ENCODE measurements at regions not wholly inside any gene's neighbourhood (a gene's known extent, or its start where the extent isn't known, plus 50 kb on each side); places are given as distances from the start of the nearest gene placed in this dataset.

DNA sequence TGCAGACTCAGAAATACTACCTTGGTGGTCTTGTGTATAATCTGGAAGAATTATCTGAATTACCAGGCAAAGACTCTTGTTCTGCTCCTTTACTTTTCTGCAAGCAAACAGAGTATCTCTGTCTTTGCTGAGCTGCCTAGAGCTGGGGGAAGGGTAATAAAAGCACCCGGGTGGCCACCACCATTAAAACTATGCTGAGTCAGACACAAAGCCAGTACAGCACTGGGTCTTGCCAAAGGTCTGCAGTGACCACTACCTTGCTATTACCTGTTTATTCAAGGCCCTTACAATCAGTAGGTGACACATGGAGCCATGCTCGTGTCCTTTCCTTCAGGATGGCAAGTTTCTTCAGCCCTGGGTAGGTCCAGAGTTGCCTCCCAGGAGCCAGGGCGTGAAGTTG lies 420.6 kb upstream of the CNTN5 start:
- ChIA-PET CTCF (no interaction called here), POLR2A (no interaction called here)
- DNase-seq (ENCODE audit: low read depth in 1 of 2, low spot score in 1 of 2), result no peak
- ATAC-seq, result no peak
- H3K4me1 ChIP-seq, result no peaks in the 10 kb centered on the region
- no peak for FAIRE-seq
- H3K4me2 ChIP-seq, result no peak overlapping the region
- H3K4me3 ChIP-seq, result no peak overlapping the region
- H3K27ac ChIP-seq, result no peak overlapping the region
- H3K9me3 ChIP-seq, result no peaks in the 10 kb centered on the region
- TF ChIP-seq POLR2A (IDR thresholded peaks at IDR 0.05; ENCODE audit: low read length) (no peak), POLR2AphosphoS2 (conservative IDR thresholded peaks at IDR 0.05; ENCODE audit: low read length) (no peak)
- WGBS (ENCODE audit: missing lambda C conversion rate), result 23% methylated on average over 3 of the region's 3 CpGs

DNA sequence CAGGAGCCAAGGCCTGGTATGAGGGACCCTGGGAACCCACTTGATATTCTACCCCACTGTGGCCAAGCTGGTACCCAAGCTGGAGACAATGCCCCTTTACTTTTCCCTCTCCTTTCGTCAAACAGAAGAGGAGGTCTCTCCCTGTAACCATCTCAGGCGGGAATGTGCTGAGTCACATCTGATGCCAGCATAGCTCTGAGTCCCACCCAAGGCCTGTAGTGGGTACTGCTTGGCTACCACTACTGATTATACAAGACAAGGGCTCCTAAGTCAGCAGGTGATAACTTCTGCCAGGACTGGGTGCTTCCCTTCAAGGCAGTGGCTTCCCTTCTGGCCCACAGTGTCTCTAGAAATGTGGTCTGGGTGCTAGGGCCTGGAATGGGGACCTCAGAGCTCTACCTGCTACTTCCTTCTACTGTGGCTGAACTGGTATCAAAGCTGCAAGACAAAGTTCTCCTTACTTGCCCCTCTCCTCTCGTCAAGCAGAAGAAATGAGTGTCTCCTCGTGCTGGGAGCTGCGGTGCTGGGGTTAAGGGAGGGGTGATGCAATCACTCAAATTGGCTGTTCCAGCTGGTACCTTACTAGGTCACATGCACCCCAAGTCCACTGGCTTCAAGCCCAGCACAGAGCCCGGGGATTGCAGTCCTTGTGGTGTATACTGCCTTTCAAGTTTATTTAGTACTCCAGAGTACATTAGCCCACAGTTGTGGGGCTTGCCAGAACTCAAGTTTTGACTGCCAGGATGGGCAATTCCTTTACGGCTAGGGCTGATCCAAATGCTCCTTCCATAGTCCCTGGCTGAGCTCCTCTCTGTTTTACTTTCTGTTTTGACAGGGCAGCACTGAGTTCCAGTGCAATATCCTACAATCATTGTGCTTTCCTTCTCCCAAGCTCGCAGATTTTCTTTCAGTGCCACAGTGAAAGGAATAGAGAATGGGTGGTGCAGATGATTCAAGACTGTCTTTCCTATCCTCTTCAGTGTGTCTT lies 419.7 kb upstream of the CNTN5 start:
- no peaks in the 10 kb centered on the region for H3K9me3 ChIP-seq
- H3K27ac ChIP-seq, result no peak overlapping the region
- no peak overlapping the region for H3K4me2 ChIP-seq
- ATAC-seq, result no peak
- POLR2A ChIA-PET, result no interaction called here
- FAIRE-seq, result no peak
- 43% methylated on average over 6 of the region's 8 CpGs for WGBS (ENCODE audit: missing lambda C conversion rate)
- CTCF ChIA-PET, result no interaction called here
- TF ChIP-seq CHD4 (IDR thresholded peaks at IDR 0.05; ENCODE audit: borderline replicate concordance) (no peak), MYC (IDR thresholded peaks at IDR 0.05; ENCODE audit: borderline replicate concordance, low read length) (no peak), TP53 (CRISPR knock-in tag; IDR thresholded peaks at IDR 0.05) (no peak), CEBPB (IDR thresholded peaks at IDR 0.05) (no peak), RARB (CRISPR knock-in tag; IDR thresholded peaks at IDR 0.05) (no peak), RAD21 (conservative IDR thresholded peaks at IDR 0.05 in 1 of 2, IDR thresholded peaks at IDR 0.05 in 1 of 2) (no peak), SREBF2 (IDR thresholded peaks at IDR 0.05) (no peak), TFCP2L1 (CRISPR knock-in tag; IDR thresholded peaks at IDR 0.05) (no peak), CBX8 (IDR thresholded peaks at IDR 0.05) (no peak), JUNB (IDR thresholded peaks at IDR 0.05) (no peak), KDM5A (IDR thresholded peaks at IDR 0.05) (no peak), HDAC2 (IDR thresholded peaks at IDR 0.05) (no peak), ZSCAN20 (CRISPR knock-in tag; IDR thresholded peaks at IDR 0.05) (no peak), HOXA7 (CRISPR knock-in tag; IDR thresholded peaks at IDR 0.05) (no peak)
- TF ChIP-seq, protein P1, sequence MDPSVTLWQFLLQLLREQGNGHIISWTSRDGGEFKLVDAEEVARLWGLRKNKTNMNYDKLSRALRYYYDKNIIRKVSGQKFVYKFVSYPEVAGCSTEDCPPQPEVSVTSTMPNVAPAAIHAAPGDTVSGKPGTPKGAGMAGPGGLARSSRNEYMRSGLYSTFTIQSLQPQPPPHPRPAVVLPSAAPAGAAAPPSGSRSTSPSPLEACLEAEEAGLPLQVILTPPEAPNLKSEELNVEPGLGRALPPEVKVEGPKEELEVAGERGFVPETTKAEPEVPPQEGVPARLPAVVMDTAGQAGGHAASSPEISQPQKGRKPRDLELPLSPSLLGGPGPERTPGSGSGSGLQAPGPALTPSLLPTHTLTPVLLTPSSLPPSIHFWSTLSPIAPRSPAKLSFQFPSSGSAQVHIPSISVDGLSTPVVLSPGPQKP (IDR thresholded peaks at IDR 0.05; ENCODE audit: low read depth, low read length), result no peak
- TF ChIP-seq, protein P2, sequence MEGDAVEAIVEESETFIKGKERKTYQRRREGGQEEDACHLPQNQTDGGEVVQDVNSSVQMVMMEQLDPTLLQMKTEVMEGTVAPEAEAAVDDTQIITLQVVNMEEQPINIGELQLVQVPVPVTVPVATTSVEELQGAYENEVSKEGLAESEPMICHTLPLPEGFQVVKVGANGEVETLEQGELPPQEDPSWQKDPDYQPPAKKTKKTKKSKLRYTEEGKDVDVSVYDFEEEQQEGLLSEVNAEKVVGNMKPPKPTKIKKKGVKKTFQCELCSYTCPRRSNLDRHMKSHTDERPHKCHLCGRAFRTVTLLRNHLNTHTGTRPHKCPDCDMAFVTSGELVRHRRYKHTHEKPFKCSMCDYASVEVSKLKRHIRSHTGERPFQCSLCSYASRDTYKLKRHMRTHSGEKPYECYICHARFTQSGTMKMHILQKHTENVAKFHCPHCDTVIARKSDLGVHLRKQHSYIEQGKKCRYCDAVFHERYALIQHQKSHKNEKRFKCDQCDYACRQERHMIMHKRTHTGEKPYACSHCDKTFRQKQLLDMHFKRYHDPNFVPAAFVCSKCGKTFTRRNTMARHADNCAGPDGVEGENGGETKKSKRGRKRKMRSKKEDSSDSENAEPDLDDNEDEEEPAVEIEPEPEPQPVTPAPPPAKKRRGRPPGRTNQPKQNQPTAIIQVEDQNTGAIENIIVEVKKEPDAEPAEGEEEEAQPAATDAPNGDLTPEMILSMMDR (IDR thresholded peaks at IDR 0.05), result no peak
- TF ChIP-seq, protein P3, sequence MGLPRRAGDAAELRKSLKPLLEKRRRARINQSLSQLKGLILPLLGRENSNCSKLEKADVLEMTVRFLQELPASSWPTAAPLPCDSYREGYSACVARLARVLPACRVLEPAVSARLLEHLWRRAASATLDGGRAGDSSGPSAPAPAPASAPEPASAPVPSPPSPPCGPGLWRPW (IDR thresholded peaks at IDR 0.05), result no peak
- TF ChIP-seq, protein P4, sequence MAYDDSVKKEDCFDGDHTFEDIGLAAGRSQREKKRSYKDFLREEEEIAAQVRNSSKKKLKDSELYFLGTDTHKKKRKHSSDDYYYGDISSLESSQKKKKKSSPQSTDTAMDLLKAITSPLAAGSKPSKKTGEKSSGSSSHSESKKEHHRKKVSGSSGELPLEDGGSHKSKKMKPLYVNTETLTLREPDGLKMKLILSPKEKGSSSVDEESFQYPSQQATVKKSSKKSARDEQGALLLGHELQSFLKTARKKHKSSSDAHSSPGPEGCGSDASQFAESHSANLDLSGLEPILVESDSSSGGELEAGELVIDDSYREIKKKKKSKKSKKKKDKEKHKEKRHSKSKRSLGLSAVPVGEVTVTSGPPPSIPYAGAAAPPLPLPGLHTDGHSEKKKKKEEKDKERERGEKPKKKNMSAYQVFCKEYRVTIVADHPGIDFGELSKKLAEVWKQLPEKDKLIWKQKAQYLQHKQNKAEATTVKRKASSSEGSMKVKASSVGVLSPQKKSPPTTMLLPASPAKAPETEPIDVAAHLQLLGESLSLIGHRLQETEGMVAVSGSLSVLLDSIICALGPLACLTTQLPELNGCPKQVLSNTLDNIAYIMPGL (CRISPR knock-in tag; IDR thresholded peaks at IDR 0.05; ENCODE audit: borderline replicate concordance), result no peak
- no peak for DNase-seq (ENCODE audit: low read depth in 1 of 2, low spot score in 1 of 2)
- H3K4me3 ChIP-seq, result no peak overlapping the region
- H3K4me1 ChIP-seq, result no peaks in the 10 kb centered on the region

Data from A549 (cell line).